ENCODE measurements at regions not wholly inside any gene's neighbourhood (a gene's known extent, or its start where the extent isn't known, plus 50 kb on each side); places are given as distances from the start of the nearest gene placed in this dataset.

GRCh38 chr1:234916840-234917239, 211.8 kb downstream of the TOMM20 start:
- CTCF ChIA-PET = no interaction called here
- no peaks in the 10 kb centered on the region for H3K9me2 ChIP-seq (ENCODE audit: insufficient read depth)

More at GRCh38 chr1:234916840-234917239, 211.8 kb downstream of the TOMM20 start:
- Histone ChIP-seq H3K36me3 (ENCODE audit: control insufficient read depth in 1 of 2, insufficient read depth in 2 of 2, low read length in 2 of 2) (no peaks in the 10 kb centered on the region), H3K79me2 (ENCODE audit: insufficient read depth, low read length) (no peaks in the 10 kb centered on the region), H2AFZ (ENCODE audit: low read depth, low read length, poor library complexity, severe bottlenecking) (no peak overlapping the region), H3K27me3 (ENCODE audit: insufficient read depth, low read length) (no peaks in the 10 kb centered on the region), H3K4me1 (ENCODE audit: control insufficient read depth in 1 of 2, insufficient read depth in 2 of 2, low read length in 2 of 2) (no peaks in the 10 kb centered on the region), H4K20me1 (ENCODE audit: insufficient read depth) (no peaks in the 10 kb centered on the region), H3K9ac (ENCODE audit: low read length) (no peak overlapping the region), H3K9me3 (ENCODE audit: control insufficient read depth in 1 of 2, insufficient read depth in 1 of 2, low read depth in 1 of 2, low read length in 2 of 2) (no peaks in the 10 kb centered on the region), H3K4me3 (replicated peaks in 1 of 2; ENCODE audit: low read depth in 1 of 2, low read length in 2 of 2) (no peak overlapping the region), H3K27ac (ENCODE audit: low read depth, low read length) (no peak overlapping the region), H3K4me2 (ENCODE audit: low read length) (no peak overlapping the region)
- ATAC-seq (no peak), DNase-seq (ENCODE audit: low read depth, low spot score) (no peak)
- intact Hi-C loops (cut with micrococcal nuclease) = no loop called here
- RAD21 ChIA-PET (ENCODE audit: low non-redundant PET in 1 of 2, low total read pairs in 2 of 2, uncharacterized antibody in 2 of 2, unreplicated experiment in 2 of 2) = no interaction called here
- BruUV-seq (replicated peaks) = no TSS peak
- no peak for TF ChIP-seq REST (IDR thresholded peaks at IDR 0.05; ENCODE audit: low read depth)
- TF ChIP-seq SIN3A (IDR thresholded peaks at IDR 0.05; ENCODE audit: low read depth) = no peak
- TF ChIP-seq RAD21 (IDR thresholded peaks at IDR 0.05; ENCODE audit: low read depth) = no peak
- no peak for TF ChIP-seq ELF1 (IDR thresholded peaks at IDR 0.05; ENCODE audit: borderline replicate concordance, low read depth)
- no peak for TF ChIP-seq SP1 (IDR thresholded peaks at IDR 0.05; ENCODE audit: low read depth)
- TF ChIP-seq POLR2AphosphoS5 (IDR thresholded peaks at IDR 0.05; ENCODE audit: low read depth, low read length) = no peak
- no peak for TF ChIP-seq EZH2phosphoT487 (IDR thresholded peaks at IDR 0.05; ENCODE audit: borderline replicate concordance)
- no peak for TF ChIP-seq JUND (IDR thresholded peaks at IDR 0.05)
- TF ChIP-seq SRF (IDR thresholded peaks at IDR 0.05; ENCODE audit: low read depth) = no peak
- no peak for TF ChIP-seq CEBPB (IDR thresholded peaks at IDR 0.05; ENCODE audit: low read depth)
- POLR2A ChIA-PET = no interaction called here
